CD8-positive, alpha-beta memory T cell (primary cell): ENCODE measurements at regions not wholly inside any gene's neighbourhood (a gene's known extent, or its start where the extent isn't known, plus 50 kb on each side); places are given as distances from the start of the nearest gene placed in this dataset.
"Not testable (repeated sequence)": the region's sequence is repeated elsewhere in the genome, so short reads cannot be mapped to it uniquely, and the experiment has no call there.

ENCODE experiments used
- CTCF ChIA-PET: fragments of 350-600 bp; sonication (Branson Sonifier 250); formaldehyde crosslinking; loops from one replicate; lab custom pipeline; 2021; ENCODE audit warnings: antibody characterized with exemption; lab: Charles Lee
- POLR2A ChIA-PET: fragments of 350-600 bp; sonication (Branson Sonifier 250); formaldehyde crosslinking; loops from one replicate; lab custom pipeline; 2021; ENCODE audit warnings: antibody characterized with exemption; lab: Charles Lee
- DNase-seq, 5 donors: peaks; one replicate each; pipeline versions ENCODE4 v3.0.0 to v3.0.0-alpha.2; 2020 to 2022; ENCODE audit warnings: mixed read lengths in 1 of 5
- H3K27ac ChIP-seq: one replicate; pipeline ENCODE4 v1.7.0; 2013; ENCODE audit warnings: low read depth, mild to moderate bottlenecking, low read length, moderate library complexity
- H3K27me3 ChIP-seq: 2 replicates; pipeline ENCODE4 v1.7.0; 2013; ENCODE audit warnings: low read length, mild to moderate bottlenecking; ENCODE audit not compliant: insufficient read depth, poor library complexity, severe bottlenecking
- H3K36me3 ChIP-seq: 2 replicates; pipeline ENCODE4 v1.7.0; 2013; ENCODE audit warnings: mild to moderate bottlenecking, low read length, moderate library complexity; ENCODE audit not compliant: insufficient read depth
- H3K4me1 ChIP-seq: 2 replicates; pipeline ENCODE4 v1.7.0; 2013; ENCODE audit warnings: mild to moderate bottlenecking, low read length, moderate library complexity; ENCODE audit not compliant: insufficient read depth
- H3K4me3 ChIP-seq: 2 replicates; pipeline ENCODE4 v1.7.0; 2013; ENCODE audit warnings: mild to moderate bottlenecking, low read length
- H3K9me3 ChIP-seq: 2 replicates; pipeline ENCODE4 v1.7.0; 2013; ENCODE audit warnings: mild to moderate bottlenecking, low read length
- H3K27ac Mint-ChIP-seq, 8 donors: one replicate each; pipeline ENCODE4 v1.8.0; 2020 to 2021; ENCODE audit warnings: mixed read lengths in 8 of 8, mild to moderate bottlenecking in 6 of 8, inconsistent platforms in 3 of 8, moderate library complexity in 3 of 8
- H3K27me3 Mint-ChIP-seq, 2 donors: one replicate each; pipeline ENCODE4 v1.8.0; 2020 to 2021; ENCODE audit warnings: mixed read lengths in 2 of 2, mild to moderate bottlenecking in 1 of 2, moderate library complexity in 1 of 2
- H3K36me3 Mint-ChIP-seq, 3 donors: one replicate each; pipeline ENCODE4 v1.8.0; 2020 to 2021; ENCODE audit warnings: mixed read lengths in 3 of 3, inconsistent platforms in 1 of 3, mild to moderate bottlenecking in 1 of 3
- H3K4me1 Mint-ChIP-seq, 3 donors: one replicate each; pipeline ENCODE4 v1.8.0; 2020 to 2021; ENCODE audit warnings: mixed read lengths in 3 of 3, inconsistent platforms in 1 of 3, mild to moderate bottlenecking in 1 of 3
- H3K4me3 Mint-ChIP-seq, 7 donors: one replicate each; pipeline ENCODE4 v1.8.0; 2020 to 2021; ENCODE audit warnings: mixed read lengths in 7 of 7, mild to moderate bottlenecking in 6 of 7, moderate library complexity in 4 of 7, inconsistent platforms in 2 of 7
- H3K9me3 Mint-ChIP-seq, 5 donors: one replicate each; pipeline ENCODE4 v1.8.0; 2020 to 2022; ENCODE audit warnings: mixed read lengths in 5 of 5, mild to moderate bottlenecking in 3 of 5, moderate library complexity in 2 of 5, inconsistent platforms in 1 of 5

DNA sequence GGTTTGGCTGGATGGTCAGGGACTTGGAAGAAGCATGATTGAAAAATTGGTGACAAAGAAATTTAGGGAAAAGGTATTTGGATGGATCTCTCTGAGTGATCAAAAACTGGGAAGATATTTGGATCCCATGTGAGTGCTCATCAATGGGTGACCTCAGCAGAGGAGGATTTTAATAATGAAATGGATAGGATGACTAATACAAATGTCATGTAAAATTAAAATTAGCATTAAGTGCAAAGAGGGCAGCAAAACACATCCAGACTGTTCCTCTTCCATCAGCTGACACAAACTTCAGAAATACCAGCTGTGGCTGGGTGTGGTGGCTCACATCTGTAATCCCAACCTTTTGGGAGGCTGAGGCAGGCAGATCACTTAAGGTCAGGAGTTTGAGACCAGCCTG lies 151.7 kb downstream of the THBS2 start:
- peaks cover 4 to 24% of the 10 kb centered on the region in 2 donors for H3K27me3 Mint-ChIP-seq
- no peak overlapping the region for H3K27ac ChIP-seq
- no peaks in the 10 kb centered on the region for H3K36me3 Mint-ChIP-seq
- no peaks in the 10 kb centered on the region for H3K27me3 ChIP-seq
- ChIA-PET POLR2A (no interaction called here), CTCF (no interaction called here)
- H3K9me3 ChIP-seq = no peaks in the 10 kb centered on the region
- H3K36me3 ChIP-seq = no peaks in the 10 kb centered on the region
- peaks cover 0 to 2% (median 0%) of the 10 kb centered on the region in 5 donors for H3K9me3 Mint-ChIP-seq
- no peaks in the 10 kb centered on the region for H3K4me1 ChIP-seq
- H3K27ac Mint-ChIP-seq = no peak overlapping the region
- no peak overlapping the region for H3K4me3 ChIP-seq
- no peak overlapping the region for H3K4me3 Mint-ChIP-seq
- no peaks in the 10 kb centered on the region for H3K4me1 Mint-ChIP-seq
- DNase-seq = no peak

DNA sequence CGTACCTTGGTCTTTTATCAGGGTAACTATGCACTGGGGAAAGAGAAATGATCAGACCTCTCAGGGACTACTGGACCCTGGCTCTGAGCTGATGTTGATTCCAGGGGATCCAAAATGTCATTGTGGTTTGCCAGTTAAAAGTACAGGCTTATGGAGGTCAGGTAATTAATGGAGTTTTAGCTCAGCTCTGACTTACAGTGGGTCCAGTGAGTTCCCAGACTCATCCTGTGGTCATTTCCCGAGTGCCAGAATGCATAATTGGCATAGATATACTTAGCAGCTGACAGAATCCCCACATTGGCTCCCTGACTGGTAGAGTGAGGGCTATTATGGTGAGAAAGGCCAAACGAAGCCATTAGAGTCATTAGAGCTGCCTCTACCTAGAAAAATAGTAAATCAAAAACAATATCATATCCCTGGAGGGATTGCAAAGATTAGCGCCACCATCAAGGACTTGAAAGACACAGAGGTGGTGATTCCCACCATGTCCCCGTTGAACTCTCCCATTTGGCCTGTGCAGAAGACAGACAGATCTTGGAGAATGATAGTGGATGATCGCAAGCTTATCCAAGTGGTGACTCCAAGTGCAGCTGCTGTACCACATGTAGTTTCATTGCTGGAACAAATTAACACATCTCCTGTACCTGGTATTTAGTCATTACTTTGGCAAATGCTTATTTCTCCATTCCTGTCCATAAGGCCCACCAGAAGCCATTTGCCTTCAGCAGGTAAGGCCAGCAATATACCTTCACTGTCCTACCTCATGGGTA lies 152.4 kb downstream of the THBS2 start:
- no peaks in the 10 kb centered on the region for H3K4me1 Mint-ChIP-seq
- no peak overlapping the region for H3K4me3 ChIP-seq
- no peaks in the 10 kb centered on the region for H3K36me3 Mint-ChIP-seq
- H3K27me3 ChIP-seq = no peaks in the 10 kb centered on the region
- peaks cover 0 to 3% (median 0%) of the 10 kb centered on the region in 5 donors for H3K9me3 Mint-ChIP-seq
- H3K4me3 Mint-ChIP-seq = no peak overlapping the region
- peaks cover 4 to 24% of the 10 kb centered on the region in 2 donors for H3K27me3 Mint-ChIP-seq
- POLR2A ChIA-PET = no interaction called here
- no peaks in the 10 kb centered on the region for H3K4me1 ChIP-seq
- H3K36me3 ChIP-seq = no peaks in the 10 kb centered on the region
- no peak for DNase-seq
- CTCF ChIA-PET = no interaction called here
- H3K27ac Mint-ChIP-seq = no peak overlapping the region
- H3K9me3 ChIP-seq = no peaks in the 10 kb centered on the region
- no peak overlapping the region for H3K27ac ChIP-seq

DNA sequence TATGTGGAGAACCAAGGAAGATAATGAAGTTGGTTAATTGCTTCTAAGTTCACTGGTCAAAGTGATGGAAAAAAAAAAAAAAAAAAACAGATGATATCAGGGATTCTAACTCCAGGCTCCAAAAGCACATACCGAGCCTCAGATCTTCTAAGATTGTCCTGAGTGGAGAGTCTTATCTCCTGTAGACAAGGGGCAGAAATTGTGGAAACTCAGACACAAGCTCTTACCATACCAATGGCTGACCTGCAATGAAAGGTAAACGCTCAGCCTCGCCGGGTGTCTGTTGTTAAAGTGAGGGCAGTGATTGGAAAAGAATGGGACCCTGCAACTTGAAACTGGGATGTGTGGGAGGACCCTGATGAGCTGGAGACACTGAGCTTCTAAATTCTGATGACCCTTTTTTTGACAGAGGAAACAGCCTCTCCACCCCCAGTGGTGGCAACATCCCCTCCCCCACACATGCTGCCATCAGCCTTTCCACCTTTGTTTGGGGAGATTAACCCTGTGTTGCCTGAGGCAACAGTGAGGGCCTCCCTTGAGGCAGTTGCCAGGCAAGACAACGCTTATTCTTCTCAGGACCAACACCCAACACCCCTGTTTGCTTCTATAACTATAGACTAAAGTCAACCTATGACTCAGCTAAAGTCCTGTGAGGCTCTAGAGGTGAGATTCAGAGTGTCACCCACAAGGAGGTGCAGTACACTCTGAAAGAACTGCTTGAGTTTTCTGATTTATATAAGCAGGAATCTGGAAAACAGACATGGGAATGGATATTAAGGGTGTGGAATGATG lies 154.0 kb downstream of the THBS2 start:
- CTCF ChIA-PET = no interaction called here
- peaks cover 0 to 4% (median 0%) of the 10 kb centered on the region in 5 donors for H3K9me3 Mint-ChIP-seq

DNA sequence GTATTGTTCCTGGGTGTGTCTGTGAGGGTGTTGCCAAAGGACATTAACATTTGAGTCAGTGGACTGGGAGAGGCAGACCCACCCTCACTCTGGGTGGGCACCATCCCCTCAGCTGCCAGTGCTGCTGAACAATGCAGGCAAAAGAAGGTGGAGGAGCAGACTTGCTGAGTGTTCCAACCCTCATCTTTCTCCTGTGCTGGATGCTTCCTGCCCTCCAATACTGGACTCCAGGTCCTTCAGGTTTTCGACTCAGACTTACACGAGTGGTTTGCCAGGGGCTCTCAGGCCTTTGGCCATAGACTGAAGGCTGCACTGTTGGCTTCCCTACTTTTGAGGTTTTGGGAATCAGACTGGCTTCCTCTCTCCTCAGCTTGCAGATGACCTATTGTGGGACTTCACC lies 155.0 kb downstream of the THBS2 start:
- H3K4me1 Mint-ChIP-seq, CTCF ChIA-PET, H3K4me1 ChIP-seq, H3K36me3 ChIP-seq, H3K9me3 Mint-ChIP-seq, H3K27ac ChIP-seq, POLR2A ChIA-PET, H3K27me3 ChIP-seq, H3K27ac Mint-ChIP-seq, H3K4me3 Mint-ChIP-seq, DNase-seq, H3K4me3 ChIP-seq, H3K9me3 ChIP-seq, H3K36me3 Mint-ChIP-seq: not testable (repeated sequence)
- H3K27me3 Mint-ChIP-seq = peaks cover 6 to 37% of the 10 kb centered on the region in 2 donors

More for the DNA sequence above, 154.0 kb downstream of the THBS2 start:
- Mint-ChIP-seq H3K4me1 (no peaks in the 10 kb centered on the region), H3K27ac (no peak overlapping the region), H3K27me3 (peaks cover 6 to 29% of the 10 kb centered on the region in 2 donors), H3K36me3 (no peaks in the 10 kb centered on the region), H3K4me3 (no peak overlapping the region)
- Histone ChIP-seq H3K4me1 (no peaks in the 10 kb centered on the region), H3K27ac (no peak overlapping the region), H3K27me3 (no peaks in the 10 kb centered on the region), H3K36me3 (no peaks in the 10 kb centered on the region), H3K4me3 (no peak overlapping the region), H3K9me3 (no peaks in the 10 kb centered on the region)
- POLR2A ChIA-PET = no interaction called here
- no peak for DNase-seq

DNA sequence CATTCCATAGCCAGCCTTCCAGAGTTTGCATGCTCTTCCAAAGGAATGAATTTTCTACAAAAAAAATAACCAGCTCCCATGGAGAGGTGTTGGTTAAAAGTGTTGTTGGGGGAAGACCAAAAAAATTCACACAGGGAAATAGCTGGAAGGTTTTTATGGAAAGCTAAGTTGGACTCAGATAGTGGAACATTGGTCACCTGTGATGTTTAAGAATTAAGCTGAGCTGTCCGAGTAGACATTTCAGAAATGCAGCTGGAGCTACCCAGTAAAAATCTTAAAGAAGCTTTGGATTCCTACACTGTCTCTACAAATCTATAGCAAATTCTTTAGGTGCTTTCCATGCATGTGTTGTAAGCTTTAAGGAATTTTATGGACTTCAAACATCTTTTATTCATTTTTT lies 155.5 kb downstream of the THBS2 start:
- POLR2A ChIA-PET = no interaction called here
- H3K9me3 ChIP-seq = no peaks in the 10 kb centered on the region
- no peak for DNase-seq
- Mint-ChIP-seq H3K4me1 (no peaks in the 10 kb centered on the region), H3K27me3 (peaks cover 6 to 38% of the 10 kb centered on the region in 2 donors), H3K4me3 (no peak overlapping the region), H3K36me3 (no peaks in the 10 kb centered on the region), H3K9me3 (peaks cover 0 to 4% (median 0%) of the 10 kb centered on the region in 5 donors), H3K27ac (no peak overlapping the region)
- no peak overlapping the region for H3K4me3 ChIP-seq
- no peak overlapping the region for H3K27ac ChIP-seq
- H3K4me1 ChIP-seq = no peaks in the 10 kb centered on the region
- CTCF ChIA-PET = no interaction called here
- no peaks in the 10 kb centered on the region for H3K36me3 ChIP-seq
- H3K27me3 ChIP-seq = no peaks in the 10 kb centered on the region

DNA sequence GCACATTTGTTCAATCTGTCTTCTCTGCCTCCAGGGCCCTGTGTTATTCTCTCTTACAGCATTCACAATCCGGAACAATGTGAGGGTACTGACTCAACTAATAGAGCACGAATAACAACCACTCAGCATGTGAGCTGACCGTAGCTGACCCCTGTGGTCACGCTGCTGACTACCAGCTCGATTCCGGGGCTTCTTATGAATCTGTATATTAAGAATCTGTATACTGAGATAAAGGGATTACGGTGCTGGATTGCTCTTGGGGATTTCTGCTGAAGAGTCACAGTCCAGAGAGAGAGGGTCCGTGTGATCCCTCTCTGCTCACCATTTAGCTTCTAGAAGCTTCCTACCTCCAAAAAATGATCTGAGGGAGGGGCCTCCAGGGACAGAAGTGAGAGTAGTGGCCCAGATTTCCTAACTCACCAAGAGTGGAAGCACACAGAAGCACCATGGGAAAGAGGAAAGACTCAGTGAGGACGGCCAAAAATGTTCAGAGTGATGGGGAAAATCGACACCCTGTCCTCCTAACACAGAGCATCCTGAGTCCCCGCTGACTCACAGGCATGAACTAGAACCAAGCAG lies 156.2 kb downstream of the THBS2 start:
- no peaks in the 10 kb centered on the region for H3K27me3 ChIP-seq
- no peak overlapping the region for H3K27ac Mint-ChIP-seq
- H3K27me3 Mint-ChIP-seq = peaks cover 6 to 38% of the 10 kb centered on the region in 2 donors
- H3K4me1 Mint-ChIP-seq = no peaks in the 10 kb centered on the region
- H3K9me3 ChIP-seq = no peaks in the 10 kb centered on the region
- no peaks in the 10 kb centered on the region for H3K36me3 ChIP-seq
- ChIA-PET POLR2A (no interaction called here), CTCF (no interaction called here)
- no peaks in the 10 kb centered on the region for H3K36me3 Mint-ChIP-seq
- no peak overlapping the region for H3K27ac ChIP-seq
- no peaks in the 10 kb centered on the region for H3K4me1 ChIP-seq
- no peak overlapping the region for H3K4me3 Mint-ChIP-seq
- peaks cover 0 to 4% (median 0%) of the 10 kb centered on the region in 5 donors for H3K9me3 Mint-ChIP-seq
- H3K4me3 ChIP-seq = no peak overlapping the region
- DNase-seq = no peak

DNA sequence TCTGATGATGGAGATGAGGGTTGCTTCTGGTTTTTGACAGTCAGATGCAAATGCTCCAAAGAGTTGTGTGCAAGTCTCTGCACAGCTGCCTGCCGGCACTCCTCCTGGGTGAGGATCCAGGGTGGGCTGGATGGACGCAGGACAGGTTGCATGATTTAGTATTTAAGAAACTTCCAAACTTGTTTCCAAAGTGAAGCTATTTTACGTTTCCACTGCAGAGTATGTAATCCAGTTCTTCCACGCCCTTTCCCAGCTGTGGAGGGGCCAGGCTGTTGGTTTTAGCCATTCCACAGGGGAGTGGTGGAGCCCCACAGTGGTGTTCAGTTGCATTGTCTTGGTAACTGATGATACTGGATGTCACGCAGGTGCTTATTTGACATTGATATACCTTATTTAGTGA lies 157.3 kb downstream of the THBS2 start:
- no peak overlapping the region for H3K27ac Mint-ChIP-seq
- Histone ChIP-seq H3K4me3 (no peak overlapping the region), H3K9me3 (no peaks in the 10 kb centered on the region), H3K27ac (no peak overlapping the region), H3K36me3 (no peaks in the 10 kb centered on the region), H3K4me1 (no peaks in the 10 kb centered on the region), H3K27me3 (no peaks in the 10 kb centered on the region)
- H3K4me1 Mint-ChIP-seq = no peaks in the 10 kb centered on the region
- DNase-seq = no peak
- peaks cover 0 to 10% (median 2%) of the 10 kb centered on the region in 5 donors for H3K9me3 Mint-ChIP-seq
- no peak overlapping the region for H3K4me3 Mint-ChIP-seq
- H3K36me3 Mint-ChIP-seq = no peaks in the 10 kb centered on the region
- ChIA-PET POLR2A (no interaction called here), CTCF (no interaction called here)
- peaks cover 6 to 33% of the 10 kb centered on the region in 2 donors for H3K27me3 Mint-ChIP-seq

DNA sequence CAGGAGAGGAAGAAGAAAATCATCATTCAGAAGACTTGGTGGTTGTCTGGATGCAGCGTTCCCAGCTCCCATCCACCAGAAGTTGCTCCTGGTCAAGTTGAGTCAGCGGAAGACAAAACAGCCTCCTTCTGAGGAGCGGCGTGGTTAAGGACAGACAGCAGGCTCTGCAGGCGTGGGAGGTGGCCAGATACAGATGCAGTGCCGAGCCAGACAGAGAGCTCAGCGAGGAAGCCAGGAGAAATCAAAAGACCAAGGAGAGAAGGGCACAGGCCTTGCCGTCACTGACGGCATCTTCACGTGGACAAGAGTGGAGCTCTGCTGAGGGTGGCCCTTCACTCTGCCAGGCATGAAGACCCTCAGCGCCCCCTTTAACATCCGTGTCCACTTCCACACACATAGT lies 158.5 kb downstream of the THBS2 start:
- Histone ChIP-seq H3K4me3 (no peak overlapping the region), H3K4me1 (no peaks in the 10 kb centered on the region), H3K27me3 (no peaks in the 10 kb centered on the region), H3K9me3 (no peaks in the 10 kb centered on the region), H3K27ac (no peak overlapping the region), H3K36me3 (no peaks in the 10 kb centered on the region)
- H3K36me3 Mint-ChIP-seq = no peaks in the 10 kb centered on the region
- ChIA-PET POLR2A (no interaction called here), CTCF (no interaction called here)
- H3K4me3 Mint-ChIP-seq = no peak overlapping the region
- no peak for DNase-seq
- peaks cover 5 to 28% of the 10 kb centered on the region in 2 donors for H3K27me3 Mint-ChIP-seq
- no peaks in the 10 kb centered on the region for H3K4me1 Mint-ChIP-seq
- H3K27ac Mint-ChIP-seq = no peak overlapping the region
- peaks cover 6 to 16% (median 9%) of the 10 kb centered on the region in 5 donors for H3K9me3 Mint-ChIP-seq
